ENCODE measurements at regions not wholly inside any gene's neighbourhood (a gene's known extent, or its start where the extent isn't known, plus 50 kb on each side); places are given as distances from the start of the nearest gene placed in this dataset.

- TF ChIP-seq, protein P1, sequence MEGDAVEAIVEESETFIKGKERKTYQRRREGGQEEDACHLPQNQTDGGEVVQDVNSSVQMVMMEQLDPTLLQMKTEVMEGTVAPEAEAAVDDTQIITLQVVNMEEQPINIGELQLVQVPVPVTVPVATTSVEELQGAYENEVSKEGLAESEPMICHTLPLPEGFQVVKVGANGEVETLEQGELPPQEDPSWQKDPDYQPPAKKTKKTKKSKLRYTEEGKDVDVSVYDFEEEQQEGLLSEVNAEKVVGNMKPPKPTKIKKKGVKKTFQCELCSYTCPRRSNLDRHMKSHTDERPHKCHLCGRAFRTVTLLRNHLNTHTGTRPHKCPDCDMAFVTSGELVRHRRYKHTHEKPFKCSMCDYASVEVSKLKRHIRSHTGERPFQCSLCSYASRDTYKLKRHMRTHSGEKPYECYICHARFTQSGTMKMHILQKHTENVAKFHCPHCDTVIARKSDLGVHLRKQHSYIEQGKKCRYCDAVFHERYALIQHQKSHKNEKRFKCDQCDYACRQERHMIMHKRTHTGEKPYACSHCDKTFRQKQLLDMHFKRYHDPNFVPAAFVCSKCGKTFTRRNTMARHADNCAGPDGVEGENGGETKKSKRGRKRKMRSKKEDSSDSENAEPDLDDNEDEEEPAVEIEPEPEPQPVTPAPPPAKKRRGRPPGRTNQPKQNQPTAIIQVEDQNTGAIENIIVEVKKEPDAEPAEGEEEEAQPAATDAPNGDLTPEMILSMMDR (IDR thresholded peaks at IDR 0.05): no peak
- no peak for TF ChIP-seq POLR2A (IDR thresholded peaks at IDR 0.05)
Observed at GRCh38 chr5:5906778-5907177, 471.6 kb downstream of the MED10 start.
